Natural killer cell (primary cell): ENCODE measurements at regions not wholly inside any gene's neighbourhood (a gene's known extent, or its start where the extent isn't known, plus 50 kb on each side); places are given as distances from the start of the nearest gene placed in this dataset.

Source experiments
- ATAC-seq, 3 donors: fragments of 150-1000 bp in 2 of 3; fragments of 200-7000 bp in 1 of 3; cut with Tn5 transposase; 1 replicate in 1 of 3; 2 replicates in 2 of 3; pipeline ENCODE4 v1.10.0; 2021; ENCODE audit warnings: mild to moderate bottlenecking in 2 of 3, moderate library complexity in 2 of 3
- DNase-seq, 2 donors: peaks; one replicate each; pipeline versions ENCODE4 v3.0.0 to v3.0.0-alpha.2; 2013 to 2021; ENCODE audit warnings: mixed read lengths in 1 of 2
- H3K27ac ChIP-seq: one replicate; pipeline ENCODE4 v1.5.1; 2013; ENCODE audit warnings: mild to moderate bottlenecking, low read length
- H3K27me3 ChIP-seq: one replicate; pipeline ENCODE4 v1.6.1; 2013; ENCODE audit warnings: low read length; ENCODE audit not compliant: control insufficient read depth, insufficient read depth
- H3K36me3 ChIP-seq: one replicate; pipeline ENCODE4 v1.6.1; 2013; ENCODE audit warnings: low read length; ENCODE audit not compliant: control insufficient read depth, insufficient read depth
- H3K4me1 ChIP-seq: one replicate; pipeline ENCODE4 v1.6.1; 2013; ENCODE audit warnings: low read length; ENCODE audit not compliant: control insufficient read depth, insufficient read depth
- H3K4me3 ChIP-seq: one replicate; pipeline ENCODE4 v1.5.1; 2013; ENCODE audit warnings: low read length
- H3K9me3 ChIP-seq: one replicate; pipeline ENCODE4 v1.6.1; 2013; ENCODE audit warnings: low read length; ENCODE audit not compliant: control insufficient read depth, insufficient read depth
- H3K27ac Mint-ChIP-seq, 2 donors: one replicate each; pipeline ENCODE4 v1.8.0; 2022; ENCODE audit warnings: mild to moderate bottlenecking in 2 of 2, mixed read lengths in 2 of 2, moderate library complexity in 1 of 2
- H3K27me3 Mint-ChIP-seq, 2 donors: one replicate each; pipeline ENCODE4 v1.8.0; 2022; ENCODE audit warnings: low read depth in 2 of 2, mixed read lengths in 2 of 2
- H3K36me3 Mint-ChIP-seq: one replicate; pipeline ENCODE4 v1.8.0; 2022; ENCODE audit warnings: mixed read lengths
- H3K4me1 Mint-ChIP-seq, 2 donors: one replicate each; pipeline ENCODE4 v1.8.0; 2022; ENCODE audit warnings: mixed read lengths in 2 of 2
- H3K4me3 Mint-ChIP-seq: one replicate; pipeline ENCODE4 v1.8.0; 2022; ENCODE audit warnings: mild to moderate bottlenecking, moderate library complexity, mixed read lengths
- H3K9me3 Mint-ChIP-seq, 2 donors: one replicate each; pipeline ENCODE4 v1.8.0; 2022; ENCODE audit warnings: mixed read lengths in 2 of 2
- CTCF ChIP-seq: fragments of 200-600 bp; IDR thresholded peaks from one replicate; pipeline ENCODE4 v1.8.0; 2022; ENCODE audit warnings: antibody characterized with exemption
- WGBS: methylation state at CpG from one replicate; pipeline ENCODE4 v1.1.7; 2013; ENCODE audit warnings: missing lambda C conversion rate; ENCODE audit not compliant: insufficient coverage; 5-methylcytosine and 5-hydroxymethylcytosine counted together
- intact Hi-C: fragments of 100-400 bp; cut with micrococcal nuclease; formaldehyde crosslinking; loops from one replicate; pipeline ENCODE4 v1.14.2; 2022

- ATAC-seq (no peak), DNase-seq (no peak)
- H3K27ac Mint-ChIP-seq, result no peak overlapping the region
- no peaks in the 10 kb centered on the region for H3K36me3 ChIP-seq
- H3K27me3 ChIP-seq, result no peaks in the 10 kb centered on the region
- peaks cover 2% of the 10 kb centered on the region for H3K4me1 ChIP-seq
- H3K4me1 Mint-ChIP-seq, result peaks cover 5 to 11% of the 10 kb centered on the region in 2 donors
- no peak overlapping the region for H3K27ac ChIP-seq
- no peak overlapping the region for H3K4me3 ChIP-seq
- H3K4me3 Mint-ChIP-seq, result no peak overlapping the region
- H3K36me3 Mint-ChIP-seq, result no peaks in the 10 kb centered on the region
- no peaks in the 10 kb centered on the region for H3K9me3 ChIP-seq
- TF ChIP-seq CTCF, result no peak
- peaks cover 0 to 2% of the 10 kb centered on the region in 2 donors for H3K9me3 Mint-ChIP-seq
- intact Hi-C loops, result no loop called here
- peaks cover 3 to 6% of the 10 kb centered on the region in 2 donors for H3K27me3 Mint-ChIP-seq
Measured at GRCh38 chr2:217108086-217108485, 248.2 kb upstream of the TNP1 start.

DNA sequence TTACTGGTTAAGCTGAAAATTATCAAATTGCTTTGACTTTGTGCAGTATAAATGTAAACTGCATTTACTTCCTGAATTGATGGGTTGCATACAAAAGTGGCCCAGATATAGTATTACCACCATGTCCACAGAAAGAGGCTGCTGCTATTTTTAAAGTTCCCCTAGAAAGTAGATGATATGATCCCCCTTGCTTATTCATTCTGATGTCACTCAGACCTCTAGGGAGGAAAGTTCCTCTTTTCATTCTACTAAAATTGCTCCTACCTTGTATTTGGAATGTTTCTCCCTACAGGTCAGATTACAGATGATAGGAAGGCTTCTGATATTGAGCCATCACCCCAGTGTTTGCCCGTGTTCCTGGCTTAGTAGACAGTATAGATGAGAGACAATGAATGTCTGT, 247.6 kb upstream of the TNP1 start:
- intact Hi-C loops, result no loop called here
- Histone ChIP-seq H3K9me3 (no peaks in the 10 kb centered on the region), H3K4me1 (peaks cover 2% of the 10 kb centered on the region), H3K27me3 (no peaks in the 10 kb centered on the region), H3K36me3 (no peaks in the 10 kb centered on the region), H3K4me3 (no peak overlapping the region), H3K27ac (no peak overlapping the region)
- ATAC-seq (peak in 1 of 3 donors; percentile 62), DNase-seq (no peak)
- H3K27me3 Mint-ChIP-seq, result peaks cover 3 to 6% of the 10 kb centered on the region in 2 donors
- H3K4me3 Mint-ChIP-seq, result no peak overlapping the region
- no peaks in the 10 kb centered on the region for H3K36me3 Mint-ChIP-seq
- TF ChIP-seq CTCF, result no peak
- H3K27ac Mint-ChIP-seq, result no peak overlapping the region
- peaks cover 0 to 2% of the 10 kb centered on the region in 2 donors for H3K9me3 Mint-ChIP-seq
- H3K4me1 Mint-ChIP-seq, result peaks cover 5 to 11% of the 10 kb centered on the region in 2 donors
- WGBS, result 76% methylated on average over 1 of the region's 1 CpG

DNA sequence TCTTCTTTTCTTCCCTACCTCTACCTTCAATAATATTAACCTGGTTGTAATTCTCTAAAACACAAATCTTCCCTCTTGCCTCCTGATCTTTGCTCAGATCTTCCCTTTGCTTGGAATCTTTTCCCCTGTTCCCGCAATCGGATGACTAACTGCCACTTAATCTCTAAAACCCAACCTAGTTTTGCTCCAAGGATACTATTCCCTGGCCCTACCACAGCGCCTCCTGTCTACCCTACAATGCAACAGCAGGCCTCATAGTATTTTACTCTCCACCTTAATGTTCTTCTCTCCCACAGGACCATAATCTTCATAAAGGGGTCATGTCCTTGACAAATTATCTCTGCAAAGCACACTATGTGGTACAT, 246.8 kb upstream of the TNP1 start:
- peaks cover 3 to 12% of the 10 kb centered on the region in 2 donors for H3K27me3 Mint-ChIP-seq
- no peaks in the 10 kb centered on the region for H3K27me3 ChIP-seq
- no peaks in the 10 kb centered on the region for H3K36me3 ChIP-seq
- H3K36me3 Mint-ChIP-seq, result no peaks in the 10 kb centered on the region
- no peaks in the 10 kb centered on the region for H3K9me3 ChIP-seq
- WGBS, result 90% methylated on average over 3 of the region's 3 CpGs
- peaks cover 0 to 2% of the 10 kb centered on the region in 2 donors for H3K9me3 Mint-ChIP-seq
- H3K4me3 ChIP-seq, result no peak overlapping the region
- ATAC-seq (no peak), DNase-seq (no peak)
- peaks cover 2% of the 10 kb centered on the region for H3K4me1 ChIP-seq
- H3K4me1 Mint-ChIP-seq, result peaks cover 5 to 11% of the 10 kb centered on the region in 2 donors
- intact Hi-C loops, result no loop called here
- no peak for TF ChIP-seq CTCF
- no peak overlapping the region for H3K27ac Mint-ChIP-seq
- H3K27ac ChIP-seq, result no peak overlapping the region
- no peak overlapping the region for H3K4me3 Mint-ChIP-seq
